ENCODE measurements at regions not wholly inside any gene's neighbourhood (a gene's known extent, or its start where the extent isn't known, plus 50 kb on each side); places are given as distances from the start of the nearest gene placed in this dataset.
"Not testable (repeated sequence)": the region's sequence is repeated elsewhere in the genome, so short reads cannot be mapped to it uniquely, and the experiment has no call there.

DNA sequence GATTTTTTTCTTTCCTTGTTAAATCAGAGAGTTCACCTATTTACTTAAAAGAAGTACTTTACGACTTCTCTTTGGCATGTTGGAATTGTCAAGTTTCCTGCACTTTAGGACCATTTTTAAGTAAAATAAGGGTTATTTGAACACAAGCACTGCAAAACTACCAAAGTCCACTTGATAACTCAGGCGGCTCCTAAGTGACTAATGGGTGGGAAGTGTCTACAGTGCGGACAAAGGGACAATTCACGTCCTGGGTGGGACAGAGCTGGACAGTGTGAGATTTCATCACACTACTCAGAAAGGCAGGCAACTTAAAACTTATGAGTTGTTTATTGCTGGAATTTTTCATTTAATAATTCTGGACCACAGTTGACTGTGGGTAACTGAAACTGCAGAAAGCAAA, 590.2 kb upstream of the UBE2E2 start:
- no peak for DNase-seq

DNA sequence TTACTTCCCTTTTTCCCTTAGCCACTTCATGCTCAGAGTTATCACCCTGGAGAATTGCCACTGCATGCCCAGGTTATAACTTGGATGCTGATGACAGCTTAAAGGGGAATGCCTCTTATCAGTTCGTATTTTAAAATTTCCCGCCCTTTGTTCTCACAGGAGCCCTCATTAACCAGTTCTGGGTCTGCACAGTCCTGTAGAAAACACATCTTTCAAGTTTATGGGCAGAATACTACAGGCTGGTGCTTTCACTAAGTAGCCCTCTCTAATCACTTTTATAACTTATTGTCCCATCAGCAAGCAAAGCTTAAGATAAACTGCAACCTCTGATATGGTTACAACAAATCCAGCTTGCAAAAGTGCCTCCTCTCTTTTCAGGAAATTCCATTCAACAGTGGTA, 587.3 kb upstream of the UBE2E2 start:
- DNase-seq: no peak

DNA sequence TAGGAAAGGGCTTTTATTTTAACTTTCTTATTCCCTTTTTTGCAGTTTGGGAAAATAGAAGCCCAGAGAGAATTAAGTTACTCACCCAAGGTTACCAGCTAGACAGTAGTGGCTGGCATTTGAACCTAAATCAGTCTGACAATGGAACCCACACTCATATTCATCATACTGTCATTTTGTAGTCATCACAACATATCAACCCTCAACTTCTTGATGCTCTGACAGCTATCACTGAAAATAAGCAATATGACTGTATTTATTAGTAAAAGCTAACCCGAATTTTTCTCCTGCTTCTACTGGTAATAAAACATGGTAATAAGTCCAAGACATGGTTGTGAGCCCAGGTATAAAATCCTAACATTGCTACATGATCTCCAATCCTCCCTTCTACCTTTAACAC, 585.8 kb upstream of the UBE2E2 start:
- no peak for DNase-seq

DNA sequence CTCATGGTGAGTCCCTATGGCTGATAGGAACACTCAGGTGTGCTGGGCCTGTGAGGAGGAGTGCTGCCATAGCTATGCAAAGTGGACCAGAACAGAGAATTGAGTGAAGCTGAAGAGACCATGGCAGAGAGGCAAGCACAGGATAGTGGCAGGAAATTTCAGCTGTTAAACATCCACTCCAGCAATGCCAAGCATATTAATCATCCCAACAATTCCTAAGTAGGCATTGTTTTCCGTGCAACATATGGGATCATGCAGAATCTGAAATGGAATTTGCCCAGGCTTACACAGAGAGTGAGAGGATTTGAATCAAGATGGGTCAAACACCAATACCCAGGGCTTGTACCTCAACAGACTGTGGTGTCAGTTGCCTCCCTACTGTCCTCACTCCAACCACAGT, 582.6 kb upstream of the UBE2E2 start:
- DNase-seq: no peak

DNA sequence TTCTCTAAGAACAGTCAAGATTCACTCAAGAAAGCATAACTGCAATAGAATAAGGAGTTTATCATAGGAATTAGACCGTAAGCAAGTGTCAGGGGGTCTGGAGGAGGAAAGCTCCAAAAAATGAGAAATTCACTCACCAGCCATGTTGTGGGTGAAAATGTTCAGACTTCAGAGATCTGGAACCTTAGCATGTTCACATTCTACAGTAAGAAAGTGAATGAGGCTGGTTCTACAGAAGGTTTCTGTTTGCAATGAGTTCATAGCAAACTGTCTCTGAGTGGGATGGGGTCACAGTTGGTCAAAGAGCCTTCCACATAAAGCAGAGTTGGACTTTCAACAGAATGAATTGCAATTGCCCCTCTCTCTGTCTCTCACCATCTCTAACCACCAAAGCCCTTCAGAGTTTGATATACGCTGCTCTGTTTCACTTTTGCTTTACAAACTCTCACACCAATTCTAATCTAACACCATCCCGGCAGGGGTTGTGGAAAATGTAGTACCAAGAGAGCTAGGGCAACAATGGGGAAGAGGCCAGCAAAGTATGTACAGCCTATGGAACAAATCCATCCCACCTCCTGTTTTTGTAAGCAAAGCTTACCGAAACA, 581.8 kb upstream of the UBE2E2 start:
- no peak for DNase-seq

DNA sequence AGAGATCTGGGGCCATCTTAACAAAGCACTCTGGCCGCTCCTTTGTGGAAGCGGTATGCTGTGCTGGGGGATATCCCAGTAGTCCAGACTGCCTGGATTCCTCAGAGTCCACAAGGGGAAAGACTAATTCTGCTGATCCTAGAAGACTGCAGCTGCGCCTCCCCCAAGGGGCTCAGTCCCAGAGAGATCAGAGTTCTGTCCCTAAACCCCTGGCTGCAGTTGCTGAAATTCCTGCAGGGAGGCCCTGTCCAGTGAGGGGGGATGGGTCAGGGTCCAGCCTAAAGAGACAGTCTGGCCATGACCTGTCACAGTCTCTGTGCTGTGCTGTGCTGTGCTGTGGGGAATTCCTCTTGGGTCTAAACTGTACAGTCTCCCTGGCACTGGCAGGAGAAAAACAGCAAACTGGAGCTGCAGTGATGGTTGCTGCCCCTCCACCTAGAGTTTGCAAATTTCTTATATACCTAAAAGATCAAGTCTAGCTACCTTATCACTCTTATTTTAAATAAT, 575.1 kb upstream of the UBE2E2 start:
- DNase-seq: no peak

DNA sequence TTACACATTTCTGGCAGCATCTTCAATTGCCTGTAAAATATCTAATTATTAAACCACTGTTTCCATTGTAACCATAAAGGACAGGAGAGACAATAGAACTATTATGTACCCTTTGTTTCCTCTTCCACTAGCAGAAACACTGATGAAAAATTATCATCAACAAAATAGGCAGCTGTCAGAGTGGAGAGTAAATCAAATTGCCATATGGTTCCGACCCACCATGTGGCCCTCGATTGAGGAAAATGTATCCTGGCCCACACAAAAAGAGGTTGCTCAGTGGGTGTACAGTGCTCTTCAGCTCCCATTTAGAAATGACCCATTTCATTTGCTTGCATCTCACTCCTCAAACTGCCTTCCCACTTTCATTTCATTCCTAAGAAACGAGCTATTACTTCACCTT, 570.6 kb upstream of the UBE2E2 start:
- DNase-seq: no peak

DNA sequence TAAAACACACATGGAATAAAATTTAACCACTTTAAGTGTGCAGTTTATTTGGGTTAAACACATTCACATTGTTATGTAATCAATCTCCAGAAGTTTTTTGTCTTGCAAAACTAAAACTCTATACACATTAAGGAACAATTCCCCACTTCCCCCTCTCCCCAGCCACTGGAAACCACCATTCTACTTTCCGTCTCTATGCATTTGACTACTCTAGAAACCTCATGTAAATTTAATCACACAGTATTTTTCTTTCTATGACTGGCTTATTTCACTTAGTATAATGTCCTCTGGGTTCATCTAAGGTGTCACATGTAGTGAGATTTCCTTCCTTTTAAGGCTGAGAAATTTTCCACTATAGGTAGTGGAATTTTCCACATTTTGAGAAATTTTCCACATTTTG, 568.7 kb upstream of the UBE2E2 start:
- no peak for DNase-seq

DNA sequence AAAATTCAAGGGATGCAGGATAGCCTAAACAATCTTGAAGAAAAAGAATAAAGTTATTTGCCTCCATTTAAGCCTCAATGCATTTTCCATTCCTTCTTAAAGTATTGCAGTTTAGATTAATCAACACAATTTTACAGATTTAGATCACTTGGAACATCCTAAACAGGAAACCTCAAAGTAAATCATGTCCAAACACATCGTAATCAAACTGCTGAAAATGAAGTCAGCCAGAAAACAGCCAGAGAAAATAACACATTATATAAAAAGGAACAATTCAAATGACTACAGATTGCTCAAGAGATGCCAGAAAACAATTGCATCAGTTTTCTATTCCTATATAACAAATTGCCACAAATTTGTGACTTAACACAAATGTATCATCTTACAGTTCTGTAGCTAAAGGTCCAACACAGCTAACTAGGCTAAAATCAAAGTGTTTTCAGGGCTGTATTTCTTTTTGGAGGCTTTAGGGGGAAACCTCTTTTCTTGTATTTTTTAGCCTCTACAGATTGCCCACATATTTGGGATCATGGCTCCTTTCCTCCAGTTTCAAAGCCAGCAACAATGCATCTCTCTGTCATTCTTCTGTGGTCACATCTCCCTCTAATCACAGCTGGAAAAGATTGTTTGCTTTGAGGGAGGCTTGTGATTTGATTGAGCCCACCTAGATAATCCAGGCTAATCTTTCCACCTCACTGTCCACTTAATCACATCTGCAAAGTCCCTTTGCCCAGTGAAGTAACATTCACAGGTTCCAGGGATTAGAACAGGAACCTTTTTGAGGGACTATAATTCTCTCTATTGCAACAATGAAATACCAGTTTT, 543.3 kb upstream of the UBE2E2 start:
- DNase-seq: no peak

DNA sequence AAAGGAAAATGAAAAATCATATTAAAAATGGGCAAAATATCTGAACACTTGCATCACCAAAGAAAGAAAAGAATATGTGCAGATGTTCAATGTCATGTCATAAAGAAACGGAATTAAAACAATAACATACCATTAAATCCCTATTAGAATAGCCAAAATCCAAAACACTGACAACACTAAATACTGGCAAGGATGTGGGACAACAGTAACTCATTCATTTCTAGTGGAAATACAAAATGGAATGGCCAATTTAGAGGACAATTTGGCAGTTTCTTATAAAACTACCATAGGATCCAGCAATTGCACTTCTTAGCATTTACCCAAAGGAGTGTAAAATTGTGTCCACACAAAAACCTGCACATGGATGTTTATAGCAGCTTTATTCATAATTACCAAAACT, 542.5 kb upstream of the UBE2E2 start:
- DNase-seq: no peak

DNA sequence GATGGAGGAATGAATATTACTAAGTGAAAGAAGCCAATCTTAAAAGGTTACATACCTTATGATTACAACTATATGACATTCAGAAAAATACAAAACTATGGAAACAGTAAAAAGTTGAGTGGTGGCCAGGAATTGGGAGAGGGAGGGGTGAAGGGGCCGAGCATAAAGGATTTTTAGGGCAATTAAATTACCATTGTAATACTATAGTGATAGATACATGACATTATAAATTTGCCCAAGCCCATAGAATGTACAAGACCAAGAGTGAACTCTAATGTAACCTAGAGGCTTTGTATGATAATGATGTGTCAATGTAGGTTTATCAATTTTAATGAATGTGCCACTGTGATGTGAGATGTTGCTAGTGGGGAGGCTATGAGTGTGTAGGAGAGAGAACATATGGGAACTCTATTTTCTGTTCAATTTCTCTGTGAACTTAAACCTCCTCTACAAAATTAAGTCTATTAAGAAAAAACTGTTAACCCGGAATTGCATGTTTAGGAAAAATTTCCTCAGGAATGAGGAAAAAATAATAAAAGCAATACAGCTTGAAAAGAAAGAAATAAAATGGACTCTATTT, 541.9 kb upstream of the UBE2E2 start:
- DNase-seq: no peak

DNA sequence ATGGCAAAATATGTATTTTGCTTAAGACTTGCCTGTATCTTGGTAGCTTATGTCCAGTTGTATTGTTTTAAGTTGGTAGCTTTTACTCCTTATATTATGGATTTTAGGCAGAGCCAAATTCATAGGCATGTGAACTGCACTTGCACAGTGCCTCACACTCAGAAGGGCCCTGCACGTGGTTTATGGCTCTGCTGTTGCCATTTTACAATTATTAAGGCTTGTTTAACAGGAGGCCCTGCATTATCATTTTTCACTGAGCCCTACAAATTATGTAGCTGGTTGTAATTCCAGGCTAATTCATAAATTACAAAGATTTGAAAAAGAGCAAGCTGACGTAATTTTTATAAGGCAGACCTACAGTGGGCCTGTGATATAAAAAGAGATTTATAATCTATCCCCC, 537.6 kb upstream of the UBE2E2 start:
- no peak for DNase-seq

DNA sequence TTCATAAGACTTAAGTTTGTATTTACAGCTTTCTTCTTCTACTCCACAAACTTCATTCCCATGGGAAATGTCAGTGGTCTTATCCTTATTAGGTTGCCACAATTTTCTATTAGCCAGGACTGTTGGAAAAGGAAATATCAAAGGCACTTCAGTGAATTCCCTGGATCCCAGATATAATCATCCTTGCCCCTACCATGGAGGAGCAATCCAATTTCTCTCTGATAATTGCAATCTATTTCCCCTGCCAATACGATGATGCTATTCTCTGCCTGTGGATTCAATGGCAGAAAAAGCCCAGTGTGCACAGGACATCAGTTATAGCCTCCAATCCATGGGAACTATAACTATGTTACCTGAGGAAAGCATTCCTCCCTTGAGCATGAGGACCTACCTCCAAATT, 536.4 kb upstream of the UBE2E2 start:
- no peak for DNase-seq

DNA sequence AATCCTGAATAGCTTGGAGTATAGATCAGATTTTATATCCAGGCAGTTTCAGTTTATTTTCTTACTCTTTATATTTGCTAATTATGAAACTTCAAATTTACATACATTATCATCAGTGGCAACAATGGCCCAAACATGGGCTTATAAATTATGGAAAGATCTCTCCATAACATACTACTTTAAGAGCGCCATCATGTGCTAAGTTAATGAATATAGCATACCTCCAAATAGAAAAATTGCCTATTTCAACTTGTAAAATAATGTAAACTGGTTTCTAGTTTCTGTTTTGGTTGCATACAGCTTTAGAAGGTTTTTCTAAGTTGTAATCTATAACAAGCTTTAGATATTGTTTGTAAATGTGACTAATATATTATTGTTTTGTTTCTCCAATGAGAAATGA, 531.3 kb upstream of the UBE2E2 start:
- no peak for DNase-seq

DNA sequence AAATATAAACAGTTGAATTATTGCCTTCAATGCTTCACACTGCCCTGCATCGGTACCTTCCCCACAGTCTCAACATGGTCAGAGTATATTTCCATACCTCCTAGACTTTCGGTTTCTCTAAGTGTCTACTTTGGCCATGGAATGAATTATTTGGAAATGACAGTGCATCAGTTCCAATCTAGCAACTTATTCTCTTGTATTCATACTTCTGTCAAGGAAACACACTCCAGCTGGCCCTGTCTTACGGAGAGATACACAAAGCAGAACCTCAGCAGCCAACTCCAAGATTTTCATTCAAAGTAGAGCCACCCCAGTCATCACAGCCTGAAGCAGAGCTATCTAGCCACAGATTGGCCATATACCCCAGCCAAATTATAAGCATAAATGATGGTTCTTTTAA, 518.4 kb upstream of the UBE2E2 start:
- no peak for DNase-seq

DNA sequence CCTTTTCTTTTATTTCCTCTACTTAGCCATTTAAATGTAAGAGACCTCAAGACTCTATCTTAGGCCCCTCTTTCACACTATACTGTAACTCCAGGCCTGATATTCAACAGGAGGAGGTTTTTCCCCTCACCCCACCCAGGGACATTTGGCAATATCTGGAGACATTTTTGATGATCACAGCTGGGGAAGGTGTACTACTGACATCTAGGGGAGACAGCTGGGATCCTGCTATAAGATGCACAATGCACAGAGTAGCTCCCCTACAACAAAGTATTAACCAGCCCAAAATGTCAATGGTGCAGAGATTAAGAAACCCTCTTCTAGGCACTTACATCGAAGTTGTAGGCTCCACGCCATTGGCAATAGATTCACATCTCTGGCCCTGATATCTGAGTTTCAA, 517.5 kb upstream of the UBE2E2 start:
- no peak for DNase-seq

DNA sequence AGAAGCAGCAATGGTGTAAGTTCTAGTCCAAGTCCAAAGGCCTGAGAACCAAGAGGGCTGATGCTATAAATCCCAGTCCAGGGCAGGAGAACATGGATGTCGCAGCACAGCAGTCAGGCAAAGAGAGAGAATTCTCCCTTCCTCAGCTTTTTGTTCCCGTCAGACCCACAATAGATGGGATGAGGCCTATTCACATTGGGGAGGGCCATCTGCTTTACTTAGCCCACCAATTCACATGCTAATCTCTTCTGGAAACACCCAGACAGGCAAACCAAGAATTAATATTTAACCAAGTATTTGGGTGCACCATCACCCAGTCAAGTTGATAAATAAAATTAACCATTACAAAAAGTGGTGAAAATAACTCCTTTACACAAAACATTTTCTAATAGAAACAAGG, 511.7 kb upstream of the UBE2E2 start:
- no peak for DNase-seq

DNA sequence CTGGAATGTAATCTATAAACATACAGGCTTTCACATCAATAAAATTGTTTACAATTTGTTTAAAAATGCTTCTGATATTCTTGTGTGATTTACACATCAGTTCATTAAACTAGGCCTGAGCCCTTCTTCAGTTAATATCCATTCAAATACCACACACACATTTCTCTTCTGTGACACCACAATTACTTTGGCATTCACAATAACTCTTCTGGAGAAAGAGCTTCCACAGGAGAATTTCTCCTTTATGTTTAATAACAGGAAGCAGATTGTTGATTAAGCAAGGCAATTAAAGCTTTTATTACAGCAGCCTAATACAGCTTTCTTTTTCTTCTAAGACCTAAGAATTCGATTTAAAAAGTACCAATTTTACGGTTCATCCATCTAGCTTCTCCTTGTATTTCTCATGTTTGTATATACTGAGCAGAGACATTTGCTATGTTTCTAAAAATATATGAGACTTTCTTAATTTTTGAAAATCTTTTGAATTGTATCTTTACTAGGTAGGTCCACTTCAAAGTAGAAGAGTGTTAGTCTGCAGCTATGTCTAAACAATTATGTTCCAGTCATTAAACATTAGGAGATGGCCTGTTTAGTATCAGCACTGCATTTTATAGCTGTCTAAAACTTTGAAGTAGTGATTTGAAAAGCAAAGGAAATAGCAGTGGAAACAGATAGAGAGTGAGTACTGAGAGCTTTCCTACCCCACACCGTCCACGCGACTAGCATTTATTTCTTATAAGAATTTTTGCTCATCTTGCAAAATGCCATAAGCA, 511.1 kb upstream of the UBE2E2 start:
- DNase-seq: no peak

DNA sequence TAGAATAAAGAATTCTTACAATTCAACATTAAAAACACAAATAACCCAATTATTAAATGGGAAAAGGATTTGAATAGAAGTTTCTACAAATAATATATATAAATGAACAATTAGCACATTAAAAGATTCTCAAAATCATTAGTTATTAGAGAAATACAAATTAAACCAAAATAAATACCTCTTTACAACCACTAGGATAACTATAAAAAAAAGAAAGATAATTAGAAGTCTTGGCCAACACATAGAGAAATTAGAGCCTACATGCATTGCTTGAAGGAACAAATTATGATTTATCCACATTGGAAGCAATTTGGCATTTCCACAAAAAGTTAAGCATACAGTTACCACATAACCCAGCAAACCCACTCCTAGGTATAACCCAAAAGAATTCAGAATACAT, 502.3 kb upstream of the UBE2E2 start:
- no peak for DNase-seq

DNA sequence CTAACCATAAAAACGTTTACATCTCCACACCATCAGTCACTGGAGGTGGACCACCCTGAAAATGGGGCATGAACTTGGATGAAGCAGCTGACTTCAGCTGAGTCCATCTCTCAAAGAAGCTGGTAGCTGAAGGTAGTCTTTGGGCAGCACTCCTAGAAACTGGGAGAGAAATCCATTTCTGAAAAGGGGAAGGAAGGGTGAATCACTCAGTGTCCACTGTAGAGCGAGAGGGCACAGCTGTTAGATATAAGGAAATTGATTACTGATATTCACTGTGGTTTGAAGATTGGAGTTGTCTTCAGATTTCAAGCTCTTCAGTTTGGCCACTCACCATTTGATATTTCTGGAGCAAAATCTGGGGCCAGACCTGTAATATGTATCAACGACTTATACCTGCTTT, 499.0 kb upstream of the UBE2E2 start:
- no peak for DNase-seq

DNA sequence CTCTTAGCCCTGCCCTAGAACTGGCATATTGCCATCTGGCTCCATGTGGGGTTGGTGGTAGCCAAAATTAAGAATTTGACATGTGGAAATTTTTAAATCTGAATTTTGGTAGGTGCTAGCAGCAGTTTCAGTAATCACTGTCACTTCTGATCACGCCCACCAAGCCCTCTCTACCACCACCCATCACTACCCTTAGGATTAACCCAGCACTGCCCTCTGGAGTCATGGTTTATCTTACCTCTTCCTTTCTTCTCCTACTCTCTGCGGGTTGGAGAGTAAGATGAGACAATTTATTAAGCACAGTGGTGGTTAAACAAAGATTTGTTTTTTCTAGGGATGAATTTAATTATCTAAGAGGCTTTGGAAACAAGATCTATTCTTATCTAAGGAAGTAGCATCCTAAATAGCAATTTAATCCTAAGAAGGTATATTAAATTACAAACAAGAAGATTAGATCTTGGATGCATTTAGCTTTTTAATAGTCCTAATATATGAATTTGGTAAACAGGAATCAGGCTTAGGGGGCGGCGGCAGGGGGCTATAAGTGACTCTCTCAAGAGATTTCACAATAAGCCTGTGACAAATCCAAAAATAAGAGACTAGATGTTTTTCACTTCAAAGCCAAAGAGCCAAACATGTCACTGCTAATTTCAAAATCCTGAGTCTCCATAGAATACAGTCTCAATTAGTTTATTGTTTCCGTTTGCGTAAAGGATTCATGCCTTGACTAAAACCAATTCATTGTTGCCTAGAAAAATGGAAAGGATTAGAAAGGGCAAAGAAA, 498.4 kb upstream of the UBE2E2 start:
- DNase-seq: no peak

DNA sequence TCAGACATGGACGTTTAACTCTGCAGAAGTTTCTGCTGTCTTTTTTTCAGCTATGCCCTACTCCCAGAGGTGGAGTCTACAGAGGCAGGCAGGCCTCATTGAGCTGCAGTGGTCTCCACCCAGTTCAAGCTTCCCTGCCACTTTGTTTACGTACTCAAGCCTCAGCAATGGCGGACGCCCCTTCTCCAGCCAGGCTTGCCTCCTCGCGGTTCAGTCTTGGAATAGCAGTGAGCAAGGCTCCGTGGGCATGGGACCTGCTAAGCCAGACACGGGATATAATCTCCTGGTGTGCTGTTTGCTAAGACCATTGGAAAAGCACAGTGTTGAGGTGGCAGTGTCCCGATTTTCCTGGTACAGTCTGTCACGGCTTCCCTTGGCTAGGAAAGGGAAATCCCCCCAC, 496.2 kb upstream of the UBE2E2 start:
- DNase-seq: not testable (repeated sequence)

DNA sequence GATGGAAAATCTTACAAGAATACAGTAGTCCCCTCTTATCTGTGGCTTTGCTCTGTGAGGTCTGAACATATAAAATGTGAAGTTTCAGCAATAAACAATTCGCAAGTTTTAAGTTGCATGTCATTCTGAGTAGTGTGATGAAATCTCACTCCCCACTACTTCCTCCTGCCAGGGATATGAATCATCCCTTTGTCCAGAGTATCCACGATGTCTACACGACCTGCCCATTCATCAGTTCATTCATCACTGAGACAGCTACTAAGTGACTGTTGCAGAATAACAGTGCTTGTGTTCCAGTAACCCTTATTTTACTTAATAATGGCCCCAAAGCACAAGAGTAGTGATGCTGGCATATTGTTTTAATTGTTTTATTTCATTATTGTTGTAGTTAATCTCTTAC, 489.2 kb upstream of the UBE2E2 start:
- DNase-seq: no peak
